Endodermal cell (in vitro differentiated cells): ENCODE measurements at regions not wholly inside any gene's neighbourhood (a gene's known extent, or its start where the extent isn't known, plus 50 kb on each side); places are given as distances from the start of the nearest gene placed in this dataset.

Experiments
- DNase-seq: peaks from one replicate; pipeline ENCODE4 v3.0.0-alpha.2; 2017
- H3K27ac ChIP-seq: 2 replicates; pipeline ENCODE4 v1.5.1; 2013; ENCODE audit warnings: mild to moderate bottlenecking, low read depth, low read length, moderate library complexity
- H3K27me3 ChIP-seq: 2 replicates; pipeline ENCODE4 v1.6.1; 2013; ENCODE audit warnings: mild to moderate bottlenecking, low read length, moderate library complexity; ENCODE audit not compliant: insufficient read depth, control insufficient read depth, poor library complexity, severe bottlenecking
- H3K36me3 ChIP-seq: 2 replicates; pipeline ENCODE4 v1.7.0; 2013; ENCODE audit warnings: mild to moderate bottlenecking, low read length, moderate library complexity; ENCODE audit not compliant: control insufficient read depth, insufficient read depth
- H3K4me1 ChIP-seq: one replicate; pipeline ENCODE4 v1.7.0; 2013; ENCODE audit warnings: low read length; ENCODE audit not compliant: control insufficient read depth, insufficient read depth
- H3K4me3 ChIP-seq: 2 replicates; pipeline ENCODE4 v1.5.1; 2013; ENCODE audit warnings: mild to moderate bottlenecking, low read length, moderate library complexity
- H3K9ac ChIP-seq: 2 replicates; pipeline ENCODE4 v1.6.1; 2013; ENCODE audit warnings: mild to moderate bottlenecking, low read length, moderate library complexity; ENCODE audit not compliant: poor library complexity, severe bottlenecking; ENCODE audit errors: extremely low read depth
- H3K9me3 ChIP-seq: 2 replicates; pipeline ENCODE4 v1.6.1; 2013; ENCODE audit warnings: mild to moderate bottlenecking, low read length, moderate library complexity; ENCODE audit not compliant: control insufficient read depth
- H3K27ac Mint-ChIP-seq: 2 replicates; pipeline ENCODE4 v1.8.0; 2020; ENCODE audit warnings: mixed read lengths
- H3K27me3 Mint-ChIP-seq: 2 replicates; pipeline ENCODE4 v1.8.0; 2021; ENCODE audit warnings: mild to moderate bottlenecking, mixed read lengths; ENCODE audit not compliant: insufficient read depth
- H3K36me3 Mint-ChIP-seq: 2 replicates; pipeline ENCODE4 v1.8.0; 2020; ENCODE audit warnings: low read depth, mixed read lengths
- H3K4me1 Mint-ChIP-seq: 2 replicates; pipeline ENCODE4 v1.8.0; 2020; ENCODE audit warnings: mixed read lengths
- H3K4me3 Mint-ChIP-seq: 2 replicates; pipeline ENCODE4 v1.8.0; 2020; ENCODE audit warnings: mild to moderate bottlenecking, moderate library complexity, mixed read lengths
- H3K9me3 Mint-ChIP-seq: 2 replicates; pipeline ENCODE4 v1.8.0; 2020; ENCODE audit warnings: mild to moderate bottlenecking, mixed read lengths
- WGBS, 2 experiments: methylation state at CpG; one replicate each; pipeline versions ENCODE4 v1.1.5 to v1.1.7; 2013; ENCODE audit warnings: missing lambda C conversion rate in 2 of 2, mixed read lengths in 1 of 2; ENCODE audit not compliant: insufficient coverage in 1 of 2, insufficient read length in 1 of 2; 5-methylcytosine and 5-hydroxymethylcytosine counted together
- TF ChIP-seq, protein P1 (sequence below): fragments of 200-600 bp; sonication (generic); conservative IDR thresholded peaks from 2 replicates; pipeline ENCODE4 v1.5.0; 2021; ENCODE audit warnings: antibody characterized with exemption, mild to moderate bottlenecking

GRCh38 chr2:57828221-57828620 is 218.4 kb upstream of the VRK2 start:
- no peaks in the 10 kb centered on the region for H3K27me3 Mint-ChIP-seq
- H3K9me3 Mint-ChIP-seq = peaks cover 6% of the 10 kb centered on the region
- Histone ChIP-seq H3K9me3 (no peaks in the 10 kb centered on the region), H3K4me3 (no peak overlapping the region), H3K27me3 (no peaks in the 10 kb centered on the region), H3K36me3 (no peaks in the 10 kb centered on the region), H3K4me1 (no peaks in the 10 kb centered on the region), H3K9ac (no peak overlapping the region), H3K27ac (no peak overlapping the region)
- peaks cover 10% of the 10 kb centered on the region for H3K4me1 Mint-ChIP-seq
- WGBS, 2 experiments = 86 to 100% methylated on average over 1 to 4 of the region's 4 CpGs
- H3K4me3 Mint-ChIP-seq = no peak overlapping the region
- no peaks in the 10 kb centered on the region for H3K36me3 Mint-ChIP-seq
- TF ChIP-seq, protein P1, sequence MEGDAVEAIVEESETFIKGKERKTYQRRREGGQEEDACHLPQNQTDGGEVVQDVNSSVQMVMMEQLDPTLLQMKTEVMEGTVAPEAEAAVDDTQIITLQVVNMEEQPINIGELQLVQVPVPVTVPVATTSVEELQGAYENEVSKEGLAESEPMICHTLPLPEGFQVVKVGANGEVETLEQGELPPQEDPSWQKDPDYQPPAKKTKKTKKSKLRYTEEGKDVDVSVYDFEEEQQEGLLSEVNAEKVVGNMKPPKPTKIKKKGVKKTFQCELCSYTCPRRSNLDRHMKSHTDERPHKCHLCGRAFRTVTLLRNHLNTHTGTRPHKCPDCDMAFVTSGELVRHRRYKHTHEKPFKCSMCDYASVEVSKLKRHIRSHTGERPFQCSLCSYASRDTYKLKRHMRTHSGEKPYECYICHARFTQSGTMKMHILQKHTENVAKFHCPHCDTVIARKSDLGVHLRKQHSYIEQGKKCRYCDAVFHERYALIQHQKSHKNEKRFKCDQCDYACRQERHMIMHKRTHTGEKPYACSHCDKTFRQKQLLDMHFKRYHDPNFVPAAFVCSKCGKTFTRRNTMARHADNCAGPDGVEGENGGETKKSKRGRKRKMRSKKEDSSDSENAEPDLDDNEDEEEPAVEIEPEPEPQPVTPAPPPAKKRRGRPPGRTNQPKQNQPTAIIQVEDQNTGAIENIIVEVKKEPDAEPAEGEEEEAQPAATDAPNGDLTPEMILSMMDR = no peak
- peak; percentile 46 for DNase-seq
- H3K27ac Mint-ChIP-seq = no peak overlapping the region

- no peaks in the 10 kb centered on the region for H3K36me3 Mint-ChIP-seq
- Histone ChIP-seq H3K27me3 (no peaks in the 10 kb centered on the region), H3K27ac (no peak overlapping the region), H3K4me3 (no peak overlapping the region), H3K36me3 (no peaks in the 10 kb centered on the region), H3K9me3 (no peaks in the 10 kb centered on the region), H3K4me1 (no peaks in the 10 kb centered on the region), H3K9ac (no peak overlapping the region)
- TF ChIP-seq, protein P1 = no peak
- no peaks in the 10 kb centered on the region for H3K4me1 Mint-ChIP-seq
- DNase-seq = no peak
- H3K4me3 Mint-ChIP-seq = no peak overlapping the region
- no peaks in the 10 kb centered on the region for H3K27me3 Mint-ChIP-seq
- no peak overlapping the region for H3K27ac Mint-ChIP-seq
- no peaks in the 10 kb centered on the region for H3K9me3 Mint-ChIP-seq
Measured at GRCh38 chr2:57834666-57835065, 211.9 kb upstream of the VRK2 start.

GRCh38 chr2:57842531-57842930 is 204.1 kb upstream of the VRK2 start:
- no peaks in the 10 kb centered on the region for H3K4me1 Mint-ChIP-seq
- TF ChIP-seq, protein P1 = no peak
- WGBS, 2 experiments = 87 to 100% methylated on average over 1 of the region's 1 CpG

More at GRCh38 chr2:57842531-57842930, 204.1 kb upstream of the VRK2 start:
- Histone ChIP-seq H3K9ac (no peak overlapping the region), H3K36me3 (no peaks in the 10 kb centered on the region), H3K27me3 (no peaks in the 10 kb centered on the region), H3K27ac (no peak overlapping the region), H3K4me1 (no peaks in the 10 kb centered on the region), H3K4me3 (no peak overlapping the region), H3K9me3 (no peaks in the 10 kb centered on the region)
- no peak for DNase-seq
- Mint-ChIP-seq H3K36me3 (no peaks in the 10 kb centered on the region), H3K27ac (no peak overlapping the region), H3K9me3 (no peaks in the 10 kb centered on the region), H3K4me3 (no peak overlapping the region), H3K27me3 (no peaks in the 10 kb centered on the region)
